ENCODE measurements at regions not wholly inside any gene's neighbourhood (a gene's known extent, or its start where the extent isn't known, plus 50 kb on each side); places are given as distances from the start of the nearest gene placed in this dataset.

GRCh38 chr3:84082726-84083125 is 876.1 kb upstream of the CADM2 start:
- FAIRE-seq, result no peak

DNA sequence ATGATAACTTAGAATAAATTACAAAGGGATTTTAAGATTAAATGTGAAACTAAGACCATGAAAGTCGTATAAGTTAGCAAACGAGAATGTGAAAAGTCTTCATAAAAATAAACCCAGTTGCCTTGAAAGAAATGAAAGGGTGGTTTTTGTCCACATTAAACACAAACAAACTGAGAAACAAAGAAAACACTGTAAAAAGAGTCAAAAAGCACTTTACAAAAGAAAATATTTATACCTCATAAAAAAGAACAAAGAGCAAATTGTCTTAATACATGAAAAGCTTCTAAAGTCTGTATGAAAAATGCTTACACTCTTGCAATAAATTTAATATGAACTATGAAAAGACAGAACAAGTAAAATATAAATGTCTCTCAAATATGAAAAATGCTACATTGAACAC is 865.9 kb upstream of the CADM2 start:
- FAIRE-seq, result no peak

DNA sequence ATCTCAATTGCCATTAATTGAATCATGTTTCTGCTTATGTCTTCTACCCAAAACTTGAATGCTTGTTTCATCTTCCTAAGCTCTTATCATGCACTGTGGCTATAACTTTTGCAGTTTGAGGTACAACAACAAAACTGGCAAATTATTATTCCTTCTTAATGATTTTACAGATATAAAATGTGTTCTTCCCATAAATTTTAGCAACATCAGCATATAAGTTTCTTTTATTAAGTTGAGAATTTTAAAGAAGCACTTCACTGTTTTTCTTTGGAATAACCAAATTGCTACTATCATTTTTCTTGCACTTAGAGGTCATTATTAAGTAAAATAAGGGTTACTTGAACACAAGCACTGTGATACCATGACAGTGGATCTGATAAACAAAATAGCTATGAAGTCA is 862.6 kb upstream of the CADM2 start:
- FAIRE-seq, result no peak

DNA sequence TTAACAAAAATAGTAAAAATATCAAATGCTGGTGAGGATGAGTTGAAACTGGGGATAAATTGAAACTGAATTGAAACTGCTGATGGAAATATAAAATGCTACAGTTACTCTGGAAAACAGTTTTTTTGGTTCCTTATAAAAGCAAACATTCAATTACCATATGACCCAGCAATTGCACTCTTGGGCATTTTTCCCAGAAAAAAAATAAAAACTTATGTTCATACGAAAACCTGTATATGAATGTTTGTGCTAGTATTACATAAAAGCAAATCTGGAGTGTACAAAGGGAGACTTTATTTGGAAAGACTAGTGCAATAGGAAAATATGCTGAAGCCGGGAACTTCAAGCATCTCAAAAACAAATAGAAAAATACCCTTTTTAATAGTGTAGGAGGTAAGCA is 857.9 kb upstream of the CADM2 start:
- FAIRE-seq, result no peak

GRCh38 chr3:84108442-84108971 is 850.3 kb upstream of the CADM2 start:
- FAIRE-seq, result peak; percentile 17

DNA sequence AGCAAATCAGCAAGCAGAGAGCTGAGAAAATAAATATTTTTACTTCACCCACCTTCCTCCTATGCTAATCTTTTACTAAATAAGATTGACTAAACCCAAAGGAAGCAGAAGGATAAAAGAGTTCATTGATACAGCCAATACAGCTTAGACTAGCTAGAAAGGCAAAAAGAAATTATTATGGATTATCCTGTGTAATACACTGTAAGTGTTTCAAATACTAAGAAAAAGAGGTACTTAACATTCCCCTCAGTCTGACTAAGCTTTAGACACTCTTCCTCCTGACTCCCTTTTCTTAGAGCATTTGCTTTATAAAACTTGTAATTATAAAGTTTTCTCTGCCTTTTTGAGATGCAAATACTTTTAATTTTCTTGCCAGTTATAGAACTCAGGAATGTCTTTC is 848.9 kb upstream of the CADM2 start:
- FAIRE-seq, result no peak

DNA sequence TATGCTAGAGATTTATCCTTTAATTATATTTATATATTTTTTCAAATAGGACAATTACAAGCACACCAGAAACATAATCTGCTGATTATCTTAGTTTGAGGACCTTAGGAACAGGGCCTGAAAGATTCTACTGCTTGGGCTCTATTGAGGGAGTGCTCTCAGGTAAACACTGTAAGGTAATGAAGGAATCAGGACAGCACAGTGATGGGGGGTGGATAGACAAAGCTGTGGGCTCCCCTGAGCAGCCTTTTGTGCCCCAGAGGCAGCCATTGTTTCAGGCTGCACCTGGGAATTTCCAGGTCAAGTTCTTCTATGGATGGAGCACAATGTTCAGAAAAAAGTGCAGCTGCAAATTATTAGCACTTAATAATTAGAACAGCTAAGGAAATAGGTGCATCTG is 848.0 kb upstream of the CADM2 start:
- FAIRE-seq, result no peak

GRCh38 chr3:84125201-84125721 is 833.5 kb upstream of the CADM2 start:
- no peak for FAIRE-seq

DNA sequence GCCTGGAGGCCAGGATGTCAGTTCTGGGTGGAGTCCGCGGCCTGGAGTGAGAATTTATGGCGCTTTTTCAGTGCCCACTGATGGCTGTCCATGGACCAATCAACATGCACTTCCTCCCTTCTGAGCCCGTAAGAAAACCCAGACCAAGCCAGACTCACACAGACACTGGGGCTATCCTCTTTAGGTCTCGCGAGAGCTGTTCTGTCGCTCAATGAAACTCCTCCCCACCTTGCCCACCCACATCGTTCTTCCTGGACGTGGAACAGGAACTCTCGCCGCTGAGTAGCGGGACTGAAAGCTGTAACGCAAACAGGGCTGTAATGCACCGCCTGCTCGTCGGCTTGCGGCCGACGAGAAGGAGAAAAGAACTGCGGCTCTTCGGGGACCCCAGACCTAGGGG is 833.0 kb upstream of the CADM2 start:
- FAIRE-seq, result no peak

GRCh38 chr3:84126160-84126559 is 832.6 kb upstream of the CADM2 start:
- no peak for FAIRE-seq

GRCh38 chr3:84128024-84128423 is 830.8 kb upstream of the CADM2 start:
- FAIRE-seq, result no peak

GRCh38 chr3:84136425-84136824 is 822.4 kb upstream of the CADM2 start:
- no peak for FAIRE-seq

- FAIRE-seq, result no peak
Observed at GRCh38 chr3:84140631-84141030, 818.2 kb upstream of the CADM2 start.

- FAIRE-seq, result no peak
Observed at GRCh38 chr3:84141571-84141970, 817.2 kb upstream of the CADM2 start.

DNA sequence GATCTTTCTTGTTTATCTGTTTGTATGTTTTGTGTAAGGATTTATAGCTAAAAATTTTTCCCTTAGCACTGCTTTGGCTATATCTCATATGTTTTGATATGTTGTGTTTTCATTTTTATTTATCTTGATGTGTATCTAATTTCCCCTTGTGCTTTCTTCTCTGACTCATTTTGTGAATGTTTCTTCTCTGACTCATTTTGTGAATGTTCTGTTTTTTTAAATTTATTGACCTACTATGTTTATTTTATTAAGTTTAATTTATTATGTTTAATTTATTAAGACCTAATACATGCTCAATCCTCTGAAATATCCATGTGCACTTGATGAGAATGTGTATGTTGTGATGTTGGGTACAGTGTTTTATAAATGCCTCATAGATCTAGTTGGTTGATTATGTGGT is 793.5 kb upstream of the CADM2 start:
- no peak for FAIRE-seq

DNA sequence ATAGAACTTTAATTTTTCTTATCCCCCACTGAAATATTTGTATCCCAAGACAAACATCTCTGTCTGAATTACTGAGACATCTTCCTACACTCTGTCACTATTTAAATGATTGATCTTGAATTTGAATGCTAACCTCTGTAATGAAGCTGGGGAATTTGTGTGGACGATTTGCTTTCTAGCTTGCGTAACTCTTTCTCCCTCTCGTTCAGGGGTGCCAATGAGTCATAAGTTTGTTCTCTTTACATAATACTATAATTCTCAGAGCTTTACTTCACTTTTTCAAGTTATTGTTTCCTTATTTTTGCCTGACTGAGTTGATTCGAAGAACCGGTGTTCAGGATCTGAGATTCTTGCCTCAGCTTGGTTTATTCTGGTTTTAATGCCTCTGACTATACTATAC is 783.3 kb upstream of the CADM2 start:
- FAIRE-seq, result no peak

DNA sequence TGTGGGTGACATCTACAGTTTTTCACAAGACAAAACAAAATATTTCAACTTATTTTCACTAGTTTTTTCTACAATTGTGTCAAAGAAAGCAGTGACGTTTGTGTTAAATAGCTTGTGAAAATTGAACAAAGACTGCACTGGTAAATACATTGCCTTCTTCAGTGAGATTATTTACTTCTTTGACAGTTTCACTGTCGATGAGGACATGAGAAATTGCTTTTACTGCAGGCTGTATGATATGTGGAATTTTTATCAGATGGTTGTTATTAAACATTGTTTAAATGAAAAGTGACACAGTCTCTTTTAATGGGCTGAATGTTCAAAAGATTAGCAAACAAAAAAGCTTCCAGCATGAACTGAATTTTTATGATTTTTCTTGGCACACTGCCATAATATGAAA is 773.9 kb upstream of the CADM2 start:
- no peak for FAIRE-seq

DNA sequence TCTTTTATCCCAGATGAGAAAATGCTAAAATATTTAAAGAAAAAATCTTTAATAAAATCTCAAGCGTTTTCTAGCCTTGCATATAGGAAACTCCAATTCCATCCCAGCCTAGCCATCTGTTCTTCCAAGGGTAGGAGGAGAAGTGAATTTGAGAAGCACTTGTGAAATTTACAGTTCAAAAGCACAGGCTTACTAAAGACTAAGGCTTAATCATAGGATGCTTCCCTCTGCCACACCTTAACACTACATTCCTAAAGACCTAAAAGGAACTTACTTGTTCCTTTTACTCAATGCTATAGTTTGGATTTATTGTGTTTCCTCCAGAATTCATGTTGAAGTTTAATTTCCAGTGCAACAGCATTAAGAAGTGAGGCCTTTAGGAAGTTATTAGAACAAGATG is 764.8 kb upstream of the CADM2 start:
- no peak for FAIRE-seq

GRCh38 chr3:84209474-84209873 is 749.3 kb upstream of the CADM2 start:
- FAIRE-seq, result no peak

DNA sequence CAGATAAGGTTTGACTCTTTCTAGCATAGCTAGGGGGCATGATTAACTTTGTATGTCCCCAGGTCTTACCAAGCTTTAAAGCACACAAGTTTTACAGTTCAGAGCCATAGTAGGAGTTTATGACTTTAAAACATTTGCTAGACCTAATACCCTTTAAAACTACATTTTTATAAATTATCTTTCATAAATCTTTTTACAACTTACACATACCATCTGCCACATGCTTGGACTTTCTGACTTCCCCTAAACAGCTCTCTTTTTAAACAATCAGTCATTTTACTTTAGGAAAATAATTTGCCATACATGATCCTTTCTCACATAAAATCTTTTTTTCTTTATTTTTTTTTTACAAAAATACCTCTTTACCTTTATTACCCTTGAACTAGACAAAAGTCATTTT is 735.3 kb upstream of the CADM2 start:
- no peak for FAIRE-seq

DNA sequence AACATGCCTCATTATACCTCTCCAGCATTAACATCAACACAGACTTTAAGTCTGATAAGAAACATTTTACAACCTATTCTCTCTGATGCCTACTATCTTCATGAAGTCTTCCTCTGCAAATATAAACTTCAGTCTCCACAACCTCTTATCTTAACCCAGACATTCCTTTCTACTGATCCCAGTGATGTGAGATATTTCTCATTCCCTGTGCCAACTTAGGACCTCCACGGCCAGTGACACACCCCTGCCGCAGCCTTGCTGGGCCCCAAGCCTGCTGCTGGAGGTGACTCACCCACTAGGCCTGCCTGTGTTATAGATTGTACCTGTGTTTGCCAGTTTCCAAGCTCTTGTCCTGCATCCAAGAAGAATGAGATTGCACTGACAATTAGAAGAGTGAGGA is 734.5 kb upstream of the CADM2 start:
- FAIRE-seq, result no peak

GRCh38 chr3:84236261-84236660 is 722.5 kb upstream of the CADM2 start:
- no peak for FAIRE-seq

DNA sequence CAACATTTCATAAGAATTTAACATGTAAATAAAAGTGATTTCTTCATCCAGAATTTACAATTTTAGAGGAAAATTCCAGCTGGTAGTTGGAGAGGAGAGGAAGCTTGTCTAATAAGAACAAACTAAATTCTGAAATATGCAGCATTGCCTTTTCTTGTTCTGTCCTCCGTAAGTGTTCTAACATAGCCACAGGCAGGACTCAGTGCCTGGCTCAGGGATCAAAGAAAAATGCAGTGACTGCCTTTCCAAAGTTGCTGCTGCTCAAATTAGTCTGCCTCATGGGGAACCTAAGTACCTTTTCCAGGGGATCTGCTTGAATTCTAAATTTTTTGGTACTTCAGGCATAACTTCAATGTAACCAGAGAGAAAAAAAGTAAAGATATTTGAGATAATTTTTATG is 713.0 kb upstream of the CADM2 start:
- no peak for FAIRE-seq

DNA sequence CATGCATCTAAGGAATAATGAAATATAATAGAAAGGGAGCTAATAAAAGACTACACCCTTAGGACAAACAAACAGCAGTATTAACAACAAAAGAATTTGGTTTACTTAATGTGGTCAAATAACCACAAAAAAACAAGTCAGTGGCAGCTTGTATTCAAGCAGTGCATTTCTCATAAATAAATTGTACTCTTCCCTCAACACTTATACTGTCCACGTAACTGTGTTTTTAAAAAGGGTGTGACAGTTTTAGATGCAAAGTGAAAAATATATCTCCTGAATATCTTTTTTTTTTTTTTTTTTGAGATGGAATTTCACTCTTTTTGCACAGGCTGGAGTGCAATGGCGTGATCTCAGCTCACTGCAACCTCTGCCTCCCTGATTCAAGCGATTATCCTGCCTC is 698.2 kb upstream of the CADM2 start:
- no peak for FAIRE-seq

DNA sequence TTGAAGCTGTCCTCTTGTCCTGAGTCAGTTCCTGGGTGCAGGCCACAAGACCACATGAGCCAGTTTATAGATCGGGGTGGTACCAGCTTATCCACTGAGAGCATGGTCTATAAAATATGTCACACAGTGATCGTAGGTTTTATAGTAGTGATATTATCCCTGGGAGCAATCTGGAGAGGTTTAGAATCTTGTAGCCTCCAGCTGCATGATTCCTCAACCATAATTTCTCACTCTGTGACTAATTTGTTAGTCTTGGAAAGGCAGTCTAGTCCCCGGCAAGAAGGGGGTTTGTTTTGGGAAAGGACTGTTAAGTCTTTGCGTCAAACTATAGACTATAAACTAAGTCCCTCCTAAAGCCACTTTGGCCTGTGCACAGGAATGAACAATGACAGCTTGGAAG is 693.0 kb upstream of the CADM2 start:
- no peak for FAIRE-seq

DNA sequence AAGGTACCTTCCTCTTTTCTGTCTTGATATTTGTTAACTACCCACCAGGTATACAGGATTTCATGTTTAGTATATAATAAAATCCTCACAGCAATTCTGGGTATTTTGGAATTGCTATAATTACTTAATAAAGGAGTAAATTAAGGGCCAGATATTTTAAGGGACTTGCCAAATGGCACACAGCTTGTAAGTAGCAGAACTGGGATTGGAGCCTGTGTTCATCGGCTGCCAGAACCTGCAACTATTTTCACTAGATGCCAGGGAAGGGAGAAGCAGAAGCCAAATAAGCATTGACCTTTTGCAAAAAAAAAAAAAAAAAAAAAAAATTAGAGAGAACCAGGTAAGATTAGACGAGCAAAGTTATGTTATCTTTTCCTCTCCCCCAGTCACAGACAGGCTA is 683.3 kb upstream of the CADM2 start:
- FAIRE-seq, result no peak

Data from islet of Langerhans (tissue), 1 donor.